Keratinocyte (primary cell): ENCODE measurements at regions not wholly inside any gene's neighbourhood (a gene's known extent, or its start where the extent isn't known, plus 50 kb on each side); places are given as distances from the start of the nearest gene placed in this dataset.

Source experiments
- EZH2 ChIP-seq: IDR thresholded peaks from one replicate; pipeline ENCODE4 v1.6.1; 2012; ENCODE audit warnings: inconsistent platforms, mild to moderate bottlenecking, low read length, moderate library complexity
- TF ChIP-seq, protein P1 (sequence below), 3 experiments: IDR thresholded peaks in 1 of 3; conservative IDR thresholded peaks in 1 of 3; optimal IDR thresholded peaks in 1 of 3; 2 replicates in 2 of 3; 3 replicates in 1 of 3; pipeline versions ENCODE3 to v1.5.1; 2011; ENCODE audit warnings: low read length in 3 of 3, mild to moderate bottlenecking in 3 of 3, moderate library complexity in 2 of 3, control low read depth in 1 of 3, inconsistent platforms in 1 of 3; ENCODE audit not compliant: insufficient read depth in 2 of 3; ENCODE audit errors: extremely low read depth in 1 of 3

DNA sequence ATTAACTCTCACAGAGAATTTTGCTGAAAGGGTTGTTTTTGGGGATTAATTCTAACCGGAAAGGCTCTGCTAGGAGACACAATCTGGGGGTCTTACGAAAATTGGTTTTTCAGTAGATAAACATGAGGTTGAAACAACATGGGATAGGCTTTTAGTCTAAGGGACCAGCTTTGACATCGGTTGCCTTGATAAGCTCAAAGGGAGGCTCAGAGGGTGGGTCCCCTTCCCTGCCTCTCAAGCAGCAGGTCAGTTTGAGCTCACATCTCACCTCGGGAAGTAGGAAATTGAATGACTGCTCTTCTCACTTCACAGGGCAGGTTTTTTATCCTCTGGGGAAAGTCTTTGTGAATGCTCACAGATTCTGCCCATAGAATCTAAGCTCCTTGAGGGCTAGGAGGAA is 70.2 kb upstream of the KIRREL3 start:
- TF ChIP-seq, protein P1, sequence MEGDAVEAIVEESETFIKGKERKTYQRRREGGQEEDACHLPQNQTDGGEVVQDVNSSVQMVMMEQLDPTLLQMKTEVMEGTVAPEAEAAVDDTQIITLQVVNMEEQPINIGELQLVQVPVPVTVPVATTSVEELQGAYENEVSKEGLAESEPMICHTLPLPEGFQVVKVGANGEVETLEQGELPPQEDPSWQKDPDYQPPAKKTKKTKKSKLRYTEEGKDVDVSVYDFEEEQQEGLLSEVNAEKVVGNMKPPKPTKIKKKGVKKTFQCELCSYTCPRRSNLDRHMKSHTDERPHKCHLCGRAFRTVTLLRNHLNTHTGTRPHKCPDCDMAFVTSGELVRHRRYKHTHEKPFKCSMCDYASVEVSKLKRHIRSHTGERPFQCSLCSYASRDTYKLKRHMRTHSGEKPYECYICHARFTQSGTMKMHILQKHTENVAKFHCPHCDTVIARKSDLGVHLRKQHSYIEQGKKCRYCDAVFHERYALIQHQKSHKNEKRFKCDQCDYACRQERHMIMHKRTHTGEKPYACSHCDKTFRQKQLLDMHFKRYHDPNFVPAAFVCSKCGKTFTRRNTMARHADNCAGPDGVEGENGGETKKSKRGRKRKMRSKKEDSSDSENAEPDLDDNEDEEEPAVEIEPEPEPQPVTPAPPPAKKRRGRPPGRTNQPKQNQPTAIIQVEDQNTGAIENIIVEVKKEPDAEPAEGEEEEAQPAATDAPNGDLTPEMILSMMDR (optimal IDR thresholded peaks at IDR 0.05 in 1 of 3, IDR thresholded peaks at IDR 0.05 in 1 of 3, conservative IDR thresholded peaks at IDR 0.05 in 1 of 3; ENCODE audit: extremely low read depth in 1 of 3, insufficient read depth in 2 of 3, low read length in 3 of 3) = no peak
- no peak for TF ChIP-seq EZH2
